22Rv1 (cell line): ENCODE measurements at regions not wholly inside any gene's neighbourhood (a gene's known extent, or its start where the extent isn't known, plus 50 kb on each side); places are given as distances from the start of the nearest gene placed in this dataset.

Experiments
- H3K27ac ChIP-seq: fragments of 450-650 bp; 2 replicates; pipeline ENCODE4 v1.5.1; 2017
- ZFX ChIP-seq: fragments of 450-650 bp; IDR thresholded peaks from 2 replicates; pipeline ENCODE4 v1.6.1; 2017; ENCODE audit warnings: antibody characterized with exemption, borderline replicate concordance
- TF ChIP-seq, protein P1 (sequence below): fragments of 450-650 bp; IDR thresholded peaks from 2 replicates; pipeline ENCODE4 v1.5.1; 2017; ENCODE audit warnings: mild to moderate bottlenecking

- TF ChIP-seq, protein P1, sequence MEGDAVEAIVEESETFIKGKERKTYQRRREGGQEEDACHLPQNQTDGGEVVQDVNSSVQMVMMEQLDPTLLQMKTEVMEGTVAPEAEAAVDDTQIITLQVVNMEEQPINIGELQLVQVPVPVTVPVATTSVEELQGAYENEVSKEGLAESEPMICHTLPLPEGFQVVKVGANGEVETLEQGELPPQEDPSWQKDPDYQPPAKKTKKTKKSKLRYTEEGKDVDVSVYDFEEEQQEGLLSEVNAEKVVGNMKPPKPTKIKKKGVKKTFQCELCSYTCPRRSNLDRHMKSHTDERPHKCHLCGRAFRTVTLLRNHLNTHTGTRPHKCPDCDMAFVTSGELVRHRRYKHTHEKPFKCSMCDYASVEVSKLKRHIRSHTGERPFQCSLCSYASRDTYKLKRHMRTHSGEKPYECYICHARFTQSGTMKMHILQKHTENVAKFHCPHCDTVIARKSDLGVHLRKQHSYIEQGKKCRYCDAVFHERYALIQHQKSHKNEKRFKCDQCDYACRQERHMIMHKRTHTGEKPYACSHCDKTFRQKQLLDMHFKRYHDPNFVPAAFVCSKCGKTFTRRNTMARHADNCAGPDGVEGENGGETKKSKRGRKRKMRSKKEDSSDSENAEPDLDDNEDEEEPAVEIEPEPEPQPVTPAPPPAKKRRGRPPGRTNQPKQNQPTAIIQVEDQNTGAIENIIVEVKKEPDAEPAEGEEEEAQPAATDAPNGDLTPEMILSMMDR, result no peak
- no peak for TF ChIP-seq ZFX
- no peak overlapping the region for H3K27ac ChIP-seq
Observed at GRCh38 chr2:215881582-215881981, 131.8 kb downstream of the MREG start.

DNA sequence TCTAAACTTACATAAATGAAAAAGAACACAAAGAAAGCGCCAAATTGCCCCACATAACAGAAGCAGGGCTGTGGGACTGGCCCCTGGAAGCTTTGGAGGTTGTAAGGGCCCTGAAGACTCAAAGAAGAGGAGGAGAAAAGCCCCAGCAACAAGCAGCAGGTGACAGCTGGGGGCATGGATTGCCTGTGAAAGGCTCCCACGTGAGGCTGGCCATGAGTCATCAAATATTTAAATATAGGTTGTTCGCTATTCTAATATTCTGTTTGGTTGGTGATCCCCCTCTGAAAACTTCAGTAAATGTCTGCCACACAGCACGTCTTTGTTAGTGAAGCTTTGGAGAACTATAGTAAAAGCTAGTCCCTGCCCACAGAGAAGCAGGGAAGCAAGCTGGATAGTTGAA, 132.4 kb downstream of the MREG start:
- TF ChIP-seq ZFX, result no peak
- TF ChIP-seq, protein P1, result no peak
- H3K27ac ChIP-seq, result no peak overlapping the region

- no peak overlapping the region for H3K27ac ChIP-seq
- TF ChIP-seq, protein P1, result no peak
- TF ChIP-seq ZFX, result no peak
Observed at GRCh38 chr2:215879977-215880940, 133.1 kb downstream of the MREG start.

- H3K27ac ChIP-seq, result no peak overlapping the region
- TF ChIP-seq, protein P1, result no peak
- TF ChIP-seq ZFX, result no peak
Observed at GRCh38 chr2:215879331-215879730, 134.0 kb downstream of the MREG start.

DNA sequence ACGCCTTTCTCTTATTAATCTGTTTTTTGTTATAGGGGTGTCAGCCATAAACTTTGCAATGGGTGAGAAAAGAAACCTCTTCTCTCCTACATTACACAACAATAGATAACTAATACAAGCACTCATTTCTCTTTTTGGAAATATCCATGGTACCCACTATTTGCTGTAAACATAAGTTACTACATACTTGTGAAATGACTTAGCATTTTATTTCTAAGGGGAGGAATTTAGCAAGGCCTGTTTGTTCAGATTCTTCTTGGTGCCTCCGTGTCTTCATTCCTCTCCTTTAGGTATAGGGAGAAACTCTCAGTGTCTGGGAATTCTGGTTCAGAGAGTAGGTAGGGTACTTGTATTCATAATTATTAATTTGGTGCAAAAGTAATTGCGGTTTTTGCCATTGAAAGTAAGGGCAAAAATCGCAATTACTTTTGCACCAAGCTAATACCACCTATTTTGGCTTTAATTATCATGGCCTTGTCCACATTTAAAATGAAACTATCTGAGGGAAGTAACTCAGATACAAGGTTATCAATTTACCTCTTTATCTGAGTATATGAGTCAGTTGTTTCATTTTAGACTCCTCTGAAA, 134.8 kb downstream of the MREG start:
- TF ChIP-seq, protein P1, result no peak
- TF ChIP-seq ZFX, result no peak

DNA sequence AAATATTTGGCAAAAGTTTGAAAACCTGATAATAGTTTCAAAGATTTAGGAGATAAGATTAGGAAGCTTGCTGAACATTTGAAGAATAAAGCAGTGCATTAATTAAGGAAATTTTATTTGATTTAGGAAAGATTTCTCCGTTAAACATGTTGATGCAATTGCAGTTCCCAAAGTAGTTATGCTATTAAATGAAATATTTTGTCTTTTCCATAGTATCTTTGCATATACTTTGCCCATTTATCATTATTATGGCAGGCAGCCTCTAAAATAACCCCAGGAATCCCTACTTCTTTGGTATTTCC, 136.5 kb downstream of the MREG start:
- TF ChIP-seq ZFX, result no peak
- TF ChIP-seq, protein P1, result no peak
- no peak overlapping the region for H3K27ac ChIP-seq

More for the DNA sequence above, 134.8 kb downstream of the MREG start:
- no peak overlapping the region for H3K27ac ChIP-seq
